ENCODE measurements at regions not wholly inside any gene's neighbourhood (a gene's known extent, or its start where the extent isn't known, plus 50 kb on each side); places are given as distances from the start of the nearest gene placed in this dataset.

DNA sequence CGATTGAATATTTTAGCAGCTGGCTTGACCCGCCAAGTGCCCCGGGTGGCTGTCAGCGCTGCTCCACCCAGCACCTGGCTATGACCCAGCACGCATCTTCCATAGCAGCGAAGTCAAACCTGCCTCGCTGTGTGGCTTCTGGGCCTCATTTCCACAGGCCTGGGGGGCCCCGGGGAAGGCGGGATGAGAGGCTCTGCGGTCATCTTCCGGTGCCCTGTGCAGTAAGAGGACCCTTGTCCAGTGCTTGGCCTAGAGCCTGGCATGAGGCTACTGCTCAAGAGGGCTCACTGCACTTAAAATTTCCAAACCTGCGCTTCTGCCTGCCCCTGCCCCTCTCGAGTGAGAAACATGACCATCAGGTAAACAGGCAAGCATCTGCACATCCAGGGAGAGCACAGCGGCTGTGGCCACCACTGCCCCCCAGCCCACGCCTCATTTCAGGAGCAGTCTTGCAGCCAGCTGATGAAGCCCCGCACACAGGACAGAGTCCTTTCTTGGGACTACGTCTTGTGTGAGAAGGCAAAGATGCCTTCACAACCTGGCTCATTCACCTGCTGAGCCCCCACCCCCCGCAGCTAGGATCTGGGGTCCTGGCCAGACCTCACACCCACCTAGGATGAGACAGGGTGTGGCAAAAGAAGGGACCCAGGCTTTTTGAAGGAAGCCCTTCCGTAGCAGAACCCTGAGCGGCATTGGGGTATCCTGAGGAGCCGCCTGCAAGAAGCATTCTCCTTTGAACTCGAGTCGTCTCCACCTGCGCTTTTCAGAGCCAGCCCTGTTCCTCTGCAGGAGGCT is 69.5 kb upstream of the UNC5A start:
- TF ChIP-seq, protein P1, sequence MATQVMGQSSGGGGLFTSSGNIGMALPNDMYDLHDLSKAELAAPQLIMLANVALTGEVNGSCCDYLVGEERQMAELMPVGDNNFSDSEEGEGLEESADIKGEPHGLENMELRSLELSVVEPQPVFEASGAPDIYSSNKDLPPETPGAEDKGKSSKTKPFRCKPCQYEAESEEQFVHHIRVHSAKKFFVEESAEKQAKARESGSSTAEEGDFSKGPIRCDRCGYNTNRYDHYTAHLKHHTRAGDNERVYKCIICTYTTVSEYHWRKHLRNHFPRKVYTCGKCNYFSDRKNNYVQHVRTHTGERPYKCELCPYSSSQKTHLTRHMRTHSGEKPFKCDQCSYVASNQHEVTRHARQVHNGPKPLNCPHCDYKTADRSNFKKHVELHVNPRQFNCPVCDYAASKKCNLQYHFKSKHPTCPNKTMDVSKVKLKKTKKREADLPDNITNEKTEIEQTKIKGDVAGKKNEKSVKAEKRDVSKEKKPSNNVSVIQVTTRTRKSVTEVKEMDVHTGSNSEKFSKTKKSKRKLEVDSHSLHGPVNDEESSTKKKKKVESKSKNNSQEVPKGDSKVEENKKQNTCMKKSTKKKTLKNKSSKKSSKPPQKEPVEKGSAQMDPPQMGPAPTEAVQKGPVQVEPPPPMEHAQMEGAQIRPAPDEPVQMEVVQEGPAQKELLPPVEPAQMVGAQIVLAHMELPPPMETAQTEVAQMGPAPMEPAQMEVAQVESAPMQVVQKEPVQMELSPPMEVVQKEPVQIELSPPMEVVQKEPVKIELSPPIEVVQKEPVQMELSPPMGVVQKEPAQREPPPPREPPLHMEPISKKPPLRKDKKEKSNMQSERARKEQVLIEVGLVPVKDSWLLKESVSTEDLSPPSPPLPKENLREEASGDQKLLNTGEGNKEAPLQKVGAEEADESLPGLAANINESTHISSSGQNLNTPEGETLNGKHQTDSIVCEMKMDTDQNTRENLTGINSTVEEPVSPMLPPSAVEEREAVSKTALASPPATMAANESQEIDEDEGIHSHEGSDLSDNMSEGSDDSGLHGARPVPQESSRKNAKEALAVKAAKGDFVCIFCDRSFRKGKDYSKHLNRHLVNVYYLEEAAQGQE (IDR thresholded peaks at IDR 0.05; ENCODE audit: insufficient read depth in 1 of 2, low read depth in 2 of 2, low read length in 1 of 2): no peak
- TF ChIP-seq TCF7L2 (IDR thresholded peaks at IDR 0.05; ENCODE audit: low read depth, low read length): no peak
- TF ChIP-seq, protein P2, sequence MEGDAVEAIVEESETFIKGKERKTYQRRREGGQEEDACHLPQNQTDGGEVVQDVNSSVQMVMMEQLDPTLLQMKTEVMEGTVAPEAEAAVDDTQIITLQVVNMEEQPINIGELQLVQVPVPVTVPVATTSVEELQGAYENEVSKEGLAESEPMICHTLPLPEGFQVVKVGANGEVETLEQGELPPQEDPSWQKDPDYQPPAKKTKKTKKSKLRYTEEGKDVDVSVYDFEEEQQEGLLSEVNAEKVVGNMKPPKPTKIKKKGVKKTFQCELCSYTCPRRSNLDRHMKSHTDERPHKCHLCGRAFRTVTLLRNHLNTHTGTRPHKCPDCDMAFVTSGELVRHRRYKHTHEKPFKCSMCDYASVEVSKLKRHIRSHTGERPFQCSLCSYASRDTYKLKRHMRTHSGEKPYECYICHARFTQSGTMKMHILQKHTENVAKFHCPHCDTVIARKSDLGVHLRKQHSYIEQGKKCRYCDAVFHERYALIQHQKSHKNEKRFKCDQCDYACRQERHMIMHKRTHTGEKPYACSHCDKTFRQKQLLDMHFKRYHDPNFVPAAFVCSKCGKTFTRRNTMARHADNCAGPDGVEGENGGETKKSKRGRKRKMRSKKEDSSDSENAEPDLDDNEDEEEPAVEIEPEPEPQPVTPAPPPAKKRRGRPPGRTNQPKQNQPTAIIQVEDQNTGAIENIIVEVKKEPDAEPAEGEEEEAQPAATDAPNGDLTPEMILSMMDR (IDR thresholded peaks at IDR 0.05): no peak
- no peak for TF ChIP-seq POLR2AphosphoS5 (IDR thresholded peaks at IDR 0.05; ENCODE audit: low read depth, low read length)
- no peak for TF ChIP-seq SIN3A (IDR thresholded peaks at IDR 0.05; ENCODE audit: borderline replicate concordance, insufficient read depth, low read depth, low read length)
- BruUV-seq (replicated peaks): no TSS peak
- no peaks in the 10 kb centered on the region for H3K36me3 ChIP-seq (ENCODE audit: control insufficient read depth, insufficient read depth, low read length)
- ChIA-PET POLR2A (no interaction called here), CTCF (no interaction called here)
- DNase-seq (ENCODE audit: low read depth, low spot score) (no peak), ATAC-seq (no peak)
- H3K9me3 ChIP-seq (ENCODE audit: control insufficient read depth, insufficient read depth, low read depth, low read length): no peaks in the 10 kb centered on the region
- in situ Hi-C loops (cut with HindIII; ENCODE audit: low pct_unique_long_range_greater_than_20kb, low sequenced_read_pairs) (no loop called here), intact Hi-C loops (cut with micrococcal nuclease; ENCODE audit: unreplicated experiment) (no loop called here)
- H3K27me3 ChIP-seq (ENCODE audit: control insufficient read depth, insufficient read depth, low read length): no peaks in the 10 kb centered on the region
- H3K4me3 ChIP-seq (ENCODE audit: low read depth in 2 of 2, low read length in 2 of 2): no peak overlapping the region
- no peak overlapping the region for H3K27ac ChIP-seq (ENCODE audit: low read length)
- no peaks in the 10 kb centered on the region for H3K4me1 ChIP-seq (ENCODE audit: control insufficient read depth, insufficient read depth, low read length)

DNA sequence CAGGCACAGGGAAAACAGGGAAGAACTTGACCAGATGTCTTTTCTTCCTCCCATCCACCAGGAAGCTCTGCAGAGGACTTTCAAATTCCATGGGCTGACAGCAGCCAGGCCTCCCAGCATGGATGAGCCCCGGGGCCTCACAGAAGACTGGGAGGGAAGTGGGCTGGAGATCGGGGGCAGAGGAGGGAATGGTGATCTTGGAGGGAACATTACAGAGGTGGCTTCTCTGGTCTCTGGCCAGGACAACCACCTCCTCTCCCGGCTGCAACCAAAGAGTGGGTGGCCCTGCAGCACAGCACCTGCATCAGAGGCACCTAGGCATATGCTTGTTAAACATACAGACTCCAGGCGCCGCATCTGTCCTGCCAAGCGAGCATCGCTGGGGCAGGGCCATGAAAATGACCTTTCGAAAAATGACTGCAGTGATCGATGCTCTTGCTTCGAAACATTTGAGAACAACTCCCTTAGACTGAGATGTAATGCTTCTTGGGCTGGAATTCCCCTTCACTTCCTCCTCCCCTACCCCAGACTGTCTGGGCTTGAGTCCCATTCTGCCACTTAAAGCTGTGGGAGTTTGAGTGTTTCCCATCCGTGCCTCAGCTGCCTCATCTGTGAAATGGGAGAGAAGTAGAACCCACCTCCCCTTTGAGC is 68.7 kb upstream of the UNC5A start:
- TF ChIP-seq SIN3A (IDR thresholded peaks at IDR 0.05; ENCODE audit: borderline replicate concordance, insufficient read depth, low read depth, low read length) (no peak), POLR2AphosphoS5 (IDR thresholded peaks at IDR 0.05; ENCODE audit: low read depth, low read length) (no peak), TCF7L2 (IDR thresholded peaks at IDR 0.05; ENCODE audit: low read depth, low read length) (no peak)
- TF ChIP-seq, protein P1 (IDR thresholded peaks at IDR 0.05; ENCODE audit: insufficient read depth in 1 of 2, low read depth in 2 of 2, low read length in 1 of 2): no peak
- TF ChIP-seq, protein P2 (IDR thresholded peaks at IDR 0.05): no peak
- H3K27me3 ChIP-seq (ENCODE audit: control insufficient read depth, insufficient read depth, low read length): no peaks in the 10 kb centered on the region
- no peak overlapping the region for H3K27ac ChIP-seq (ENCODE audit: low read length)
- intact Hi-C loops (cut with micrococcal nuclease; ENCODE audit: unreplicated experiment): no loop called here
- in situ Hi-C loops (cut with HindIII; ENCODE audit: low pct_unique_long_range_greater_than_20kb, low sequenced_read_pairs): no loop called here
- POLR2A ChIA-PET: no interaction called here
- H3K4me3 ChIP-seq (ENCODE audit: low read depth in 2 of 2, low read length in 2 of 2): no peak overlapping the region
- no peaks in the 10 kb centered on the region for H3K36me3 ChIP-seq (ENCODE audit: control insufficient read depth, insufficient read depth, low read length)
- no peak for DNase-seq (ENCODE audit: low read depth, low spot score)
- CTCF ChIA-PET: no interaction called here
- no TSS peak for BruUV-seq (replicated peaks)
- no peak; the same call in 1 of the 2 replicates for ATAC-seq
- H3K9me3 ChIP-seq (ENCODE audit: control insufficient read depth, insufficient read depth, low read depth, low read length): no peaks in the 10 kb centered on the region
- no peaks in the 10 kb centered on the region for H3K4me1 ChIP-seq (ENCODE audit: control insufficient read depth, insufficient read depth, low read length)
